IPS-18a (cell line): ENCODE measurements at regions not wholly inside any gene's neighbourhood (a gene's known extent, or its start where the extent isn't known, plus 50 kb on each side); places are given as distances from the start of the nearest gene placed in this dataset.
"Not testable (repeated sequence)": the region's sequence is repeated elsewhere in the genome, so short reads cannot be mapped to it uniquely, and the experiment has no call there.

Experiments used
- H3K27ac ChIP-seq: one replicate; pipeline ENCODE4 v1.5.1; 2013; ENCODE audit warnings: low read length
- H3K27me3 ChIP-seq: one replicate; pipeline ENCODE4 v1.6.1; 2013; ENCODE audit warnings: mild to moderate bottlenecking, low read length; ENCODE audit not compliant: control insufficient read depth, insufficient read depth
- H3K36me3 ChIP-seq: one replicate; pipeline ENCODE4 v1.6.1; 2013; ENCODE audit warnings: low read depth, low read length; ENCODE audit not compliant: control insufficient read depth
- H3K4me1 ChIP-seq: one replicate; pipeline ENCODE4 v1.6.1; 2013; ENCODE audit warnings: low read depth, low read length; ENCODE audit not compliant: control insufficient read depth
- H3K4me3 ChIP-seq: one replicate; pipeline ENCODE4 v1.5.1; 2013; ENCODE audit warnings: low read length
- H3K9ac ChIP-seq: one replicate; pipeline ENCODE4 v1.6.1; 2013; ENCODE audit warnings: mild to moderate bottlenecking, low read length, moderate library complexity
- H3K9me3 ChIP-seq: one replicate; pipeline ENCODE4 v1.6.1; 2013; ENCODE audit warnings: low read depth, low read length; ENCODE audit not compliant: control insufficient read depth

- H3K4me1 ChIP-seq: peaks cover 3% of the 10 kb centered on the region
- H3K27ac ChIP-seq: no peak overlapping the region
- no peak overlapping the region for H3K9ac ChIP-seq
- H3K9me3 ChIP-seq: no peaks in the 10 kb centered on the region
- no peak overlapping the region for H3K4me3 ChIP-seq
- H3K36me3 ChIP-seq: no peaks in the 10 kb centered on the region
- H3K27me3 ChIP-seq: no peaks in the 10 kb centered on the region
These were observed 191.7 kb downstream of the EDN1 start for GRCh38 chr6:12481850-12482249.

DNA sequence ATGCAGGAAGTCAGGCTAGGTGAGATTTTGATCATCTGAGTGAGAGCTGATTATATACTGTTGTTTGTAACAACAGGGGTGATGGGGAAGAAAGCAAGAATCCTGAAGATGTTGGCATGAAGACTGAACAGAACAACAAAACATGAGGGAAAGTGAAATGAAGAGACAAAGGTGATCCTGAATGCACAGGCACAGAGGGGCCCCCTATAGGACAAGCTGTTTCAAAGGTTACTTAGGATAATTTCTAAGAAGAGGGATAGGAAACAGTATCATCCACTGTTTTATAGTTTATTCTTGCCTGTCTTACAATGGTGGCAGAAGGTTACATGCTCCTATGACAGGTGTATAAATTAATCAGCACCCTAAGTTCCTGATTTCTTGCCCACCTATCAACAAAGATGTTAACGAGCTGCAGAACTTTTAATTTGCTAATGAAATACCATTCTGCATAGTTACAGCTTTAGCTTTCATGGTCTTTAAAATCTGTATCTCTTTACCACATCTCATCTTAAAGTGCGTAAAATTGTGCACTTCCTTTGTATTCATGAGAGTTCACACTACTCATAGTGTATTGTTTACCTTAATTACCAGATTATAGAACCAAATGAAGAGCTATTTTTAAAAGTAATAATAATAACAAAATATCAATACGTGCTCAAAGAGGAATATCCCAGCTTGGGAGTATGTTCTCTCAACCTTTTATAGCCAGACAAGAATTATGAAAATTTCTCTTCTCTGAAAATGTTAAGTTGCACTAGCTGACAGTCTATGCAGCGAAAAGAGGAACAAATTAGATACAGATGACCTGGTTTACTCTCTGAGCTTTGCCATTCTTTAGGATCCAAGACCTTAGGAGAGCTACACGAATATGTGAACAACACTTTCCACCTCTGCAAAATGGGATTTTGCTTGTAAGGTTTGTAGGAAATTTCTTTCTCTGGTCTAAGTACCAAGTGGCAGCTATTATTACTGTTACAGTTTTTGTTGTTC lies 192.5 kb downstream of the EDN1 start:
- no peak overlapping the region for H3K27ac ChIP-seq
- no peaks in the 10 kb centered on the region for H3K36me3 ChIP-seq
- H3K4me1 ChIP-seq: peaks cover 3% of the 10 kb centered on the region
- no peaks in the 10 kb centered on the region for H3K9me3 ChIP-seq
- H3K27me3 ChIP-seq: no peaks in the 10 kb centered on the region
- no peak overlapping the region for H3K9ac ChIP-seq
- no peak overlapping the region for H3K4me3 ChIP-seq

GRCh38 chr6:12483712-12484111 lies 193.6 kb downstream of the EDN1 start:
- H3K27me3 ChIP-seq: no peaks in the 10 kb centered on the region
- H3K27ac ChIP-seq: no peak overlapping the region
- no peaks in the 10 kb centered on the region for H3K36me3 ChIP-seq
- peaks cover 3% of the 10 kb centered on the region for H3K4me1 ChIP-seq
- no peak overlapping the region for H3K4me3 ChIP-seq
- no peaks in the 10 kb centered on the region for H3K9me3 ChIP-seq
- H3K9ac ChIP-seq: no peak overlapping the region

DNA sequence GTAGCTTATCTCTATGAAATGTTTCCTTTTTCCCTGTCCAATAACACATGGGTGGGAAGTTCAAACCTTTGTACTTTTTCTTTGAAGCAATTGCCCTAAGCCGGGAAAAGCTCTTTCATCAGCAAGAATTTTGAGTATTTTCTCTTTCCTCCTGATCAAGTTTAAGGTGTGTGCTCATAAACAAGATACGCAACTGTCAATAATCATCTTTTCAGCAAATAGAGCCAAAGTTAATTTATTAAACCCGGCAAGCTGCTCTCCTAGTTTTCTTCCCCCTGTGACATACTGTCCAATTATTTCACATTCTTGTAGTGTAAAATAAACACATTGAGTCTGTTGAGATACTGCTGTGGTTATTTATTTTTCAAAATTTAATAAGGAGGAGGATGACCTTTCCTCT lies 194.4 kb downstream of the EDN1 start:
- Histone ChIP-seq H3K36me3 (no peaks in the 10 kb centered on the region), H3K27ac (no peak overlapping the region), H3K9ac (no peak overlapping the region), H3K4me1 (peaks cover 3% of the 10 kb centered on the region), H3K9me3 (no peaks in the 10 kb centered on the region), H3K27me3 (no peaks in the 10 kb centered on the region), H3K4me3 (no peak overlapping the region)

DNA sequence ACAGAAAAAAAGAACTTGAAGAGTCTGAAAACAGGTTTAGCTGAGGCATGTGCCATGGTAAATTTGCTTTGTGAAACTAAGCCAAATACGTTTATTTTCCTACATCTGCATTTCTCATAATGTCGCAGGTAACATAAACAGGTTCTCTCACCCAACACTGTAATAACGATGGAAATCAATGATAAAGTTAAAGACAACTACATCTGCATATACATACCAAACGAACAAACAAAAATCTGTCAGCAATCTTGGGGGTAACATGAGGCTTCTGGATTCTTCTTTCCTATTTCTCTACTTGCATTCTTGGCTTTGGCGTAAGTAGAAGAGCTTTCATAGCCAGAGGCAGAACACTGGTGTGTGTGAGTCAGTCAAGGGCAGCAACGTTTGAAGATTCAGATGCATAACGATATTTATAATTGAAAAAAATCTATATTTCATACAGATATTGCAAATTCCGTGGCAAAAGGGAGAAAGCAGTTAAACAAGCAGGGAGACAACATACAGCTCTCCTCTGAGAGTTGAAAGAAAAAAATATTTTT lies 195.1 kb downstream of the EDN1 start:
- Histone ChIP-seq H3K4me3 (no peak overlapping the region), H3K27me3 (no peaks in the 10 kb centered on the region), H3K27ac (no peak overlapping the region), H3K9ac (no peak overlapping the region), H3K9me3 (no peaks in the 10 kb centered on the region), H3K4me1 (peaks cover 3% of the 10 kb centered on the region), H3K36me3 (no peaks in the 10 kb centered on the region)

- no peak overlapping the region for H3K27ac ChIP-seq
- no peaks in the 10 kb centered on the region for H3K36me3 ChIP-seq
- no peak overlapping the region for H3K9ac ChIP-seq
- H3K9me3 ChIP-seq: no peaks in the 10 kb centered on the region
- H3K4me3 ChIP-seq: no peak overlapping the region
- peaks cover 3% of the 10 kb centered on the region for H3K4me1 ChIP-seq
- no peaks in the 10 kb centered on the region for H3K27me3 ChIP-seq
These were observed 195.7 kb downstream of the EDN1 start for GRCh38 chr6:12485837-12486236.

- H3K9ac ChIP-seq: no peak overlapping the region
- no peak overlapping the region for H3K27ac ChIP-seq
- H3K4me3 ChIP-seq: no peak overlapping the region
- H3K4me1 ChIP-seq: no peaks in the 10 kb centered on the region
- no peaks in the 10 kb centered on the region for H3K27me3 ChIP-seq
- H3K36me3 ChIP-seq: no peaks in the 10 kb centered on the region
- H3K9me3 ChIP-seq: no peaks in the 10 kb centered on the region
These were observed 200.3 kb downstream of the EDN1 start for GRCh38 chr6:12490351-12490903.

GRCh38 chr6:12490904-12491571 lies 200.9 kb downstream of the EDN1 start:
- H3K9ac ChIP-seq: no peak overlapping the region
- no peaks in the 10 kb centered on the region for H3K9me3 ChIP-seq
- no peaks in the 10 kb centered on the region for H3K4me1 ChIP-seq
- H3K27me3 ChIP-seq: no peaks in the 10 kb centered on the region
- no peak overlapping the region for H3K4me3 ChIP-seq
- H3K27ac ChIP-seq: no peak overlapping the region
- no peaks in the 10 kb centered on the region for H3K36me3 ChIP-seq

- not testable (repeated sequence) for H3K4me1 ChIP-seq, H3K27me3 ChIP-seq, H3K27ac ChIP-seq, H3K9ac ChIP-seq, H3K9me3 ChIP-seq, H3K36me3 ChIP-seq, H3K4me3 ChIP-seq
These were observed 202.8 kb downstream of the EDN1 start for GRCh38 chr6:12492929-12493328.

GRCh38 chr6:12493446-12493845 lies 203.3 kb downstream of the EDN1 start:
- no peaks in the 10 kb centered on the region for H3K4me1 ChIP-seq
- H3K27me3 ChIP-seq: no peaks in the 10 kb centered on the region
- H3K9ac ChIP-seq: no peak overlapping the region
- no peak overlapping the region for H3K4me3 ChIP-seq
- H3K9me3 ChIP-seq: no peaks in the 10 kb centered on the region
- H3K36me3 ChIP-seq: no peaks in the 10 kb centered on the region
- no peak overlapping the region for H3K27ac ChIP-seq

DNA sequence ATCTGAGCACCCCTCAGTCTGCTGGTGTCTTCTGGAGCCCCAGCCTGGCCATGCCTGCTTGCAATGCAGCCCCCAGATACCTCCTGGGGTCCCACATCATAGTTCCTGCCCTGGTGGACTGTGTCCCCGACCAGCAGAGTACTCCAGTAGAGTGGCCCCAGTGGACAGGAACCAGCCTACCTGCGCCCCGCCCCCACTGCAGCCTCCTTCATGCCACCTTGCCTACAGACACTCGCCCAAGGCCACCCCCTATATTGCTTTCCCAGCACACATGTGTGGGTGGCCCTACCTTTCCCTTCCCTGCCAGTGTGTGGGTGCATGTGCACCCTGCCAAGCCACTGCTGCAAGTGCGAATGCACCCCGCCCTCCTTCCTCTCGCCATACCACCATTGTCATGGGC lies 204.0 kb downstream of the EDN1 start:
- Histone ChIP-seq H3K36me3 (no peaks in the 10 kb centered on the region), H3K4me3 (no peak overlapping the region), H3K4me1 (no peaks in the 10 kb centered on the region), H3K9ac (no peak overlapping the region), H3K9me3 (no peaks in the 10 kb centered on the region), H3K27ac (no peak overlapping the region), H3K27me3 (no peaks in the 10 kb centered on the region)
